ENCODE measurements at regions not wholly inside any gene's neighbourhood (a gene's known extent, or its start where the extent isn't known, plus 50 kb on each side); places are given as distances from the start of the nearest gene placed in this dataset.

DNA sequence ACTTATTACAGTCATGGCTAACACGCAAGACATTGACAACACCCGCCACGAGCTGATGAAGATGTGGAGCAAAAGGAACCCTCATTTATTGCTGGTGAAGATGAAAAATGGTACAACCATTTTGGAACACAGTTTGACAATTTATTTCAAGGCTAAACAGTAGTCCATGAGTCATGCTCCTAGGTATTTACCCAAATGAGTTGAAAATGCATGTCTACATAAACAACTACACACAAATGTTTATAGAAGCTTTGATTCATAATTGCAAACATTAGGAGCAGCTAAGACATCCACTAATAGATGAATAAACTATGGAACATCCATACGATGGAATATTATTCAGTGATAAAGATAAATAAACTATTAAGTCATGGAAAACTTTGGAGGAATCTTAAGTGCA lies 580.1 kb downstream of the RAPGEF2 start:
- no peak overlapping the region for H3K27ac ChIP-seq
- TF ChIP-seq ZFX (IDR thresholded peaks at IDR 0.05; ENCODE audit: borderline replicate concordance) = no peak
- TF ChIP-seq, protein P1, sequence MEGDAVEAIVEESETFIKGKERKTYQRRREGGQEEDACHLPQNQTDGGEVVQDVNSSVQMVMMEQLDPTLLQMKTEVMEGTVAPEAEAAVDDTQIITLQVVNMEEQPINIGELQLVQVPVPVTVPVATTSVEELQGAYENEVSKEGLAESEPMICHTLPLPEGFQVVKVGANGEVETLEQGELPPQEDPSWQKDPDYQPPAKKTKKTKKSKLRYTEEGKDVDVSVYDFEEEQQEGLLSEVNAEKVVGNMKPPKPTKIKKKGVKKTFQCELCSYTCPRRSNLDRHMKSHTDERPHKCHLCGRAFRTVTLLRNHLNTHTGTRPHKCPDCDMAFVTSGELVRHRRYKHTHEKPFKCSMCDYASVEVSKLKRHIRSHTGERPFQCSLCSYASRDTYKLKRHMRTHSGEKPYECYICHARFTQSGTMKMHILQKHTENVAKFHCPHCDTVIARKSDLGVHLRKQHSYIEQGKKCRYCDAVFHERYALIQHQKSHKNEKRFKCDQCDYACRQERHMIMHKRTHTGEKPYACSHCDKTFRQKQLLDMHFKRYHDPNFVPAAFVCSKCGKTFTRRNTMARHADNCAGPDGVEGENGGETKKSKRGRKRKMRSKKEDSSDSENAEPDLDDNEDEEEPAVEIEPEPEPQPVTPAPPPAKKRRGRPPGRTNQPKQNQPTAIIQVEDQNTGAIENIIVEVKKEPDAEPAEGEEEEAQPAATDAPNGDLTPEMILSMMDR (IDR thresholded peaks at IDR 0.05) = no peak

DNA sequence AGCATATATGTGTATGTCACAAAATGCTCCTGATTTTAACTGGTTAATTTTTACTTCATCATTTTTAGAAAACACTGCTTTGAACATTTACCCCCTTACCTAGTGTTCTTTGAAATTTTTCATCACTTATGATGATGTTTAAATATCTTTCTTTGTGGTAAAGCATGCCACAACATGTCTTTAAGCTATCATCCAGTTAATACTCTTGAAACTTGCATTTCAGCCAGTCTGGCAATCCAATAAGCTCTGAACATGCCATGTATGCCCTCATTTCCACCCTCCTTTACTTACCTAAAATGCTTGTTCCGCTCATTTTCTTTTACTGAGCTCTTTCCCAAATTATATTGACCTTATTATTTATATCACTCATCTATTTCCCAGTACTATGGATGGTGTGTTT lies 581.2 kb downstream of the RAPGEF2 start:
- no peak for TF ChIP-seq ZFX (IDR thresholded peaks at IDR 0.05; ENCODE audit: borderline replicate concordance)
- TF ChIP-seq, protein P1 (IDR thresholded peaks at IDR 0.05) = no peak
- H3K27ac ChIP-seq = peak overlapping the region; percentile 21; the same call in 1 of the 2 replicates

DNA sequence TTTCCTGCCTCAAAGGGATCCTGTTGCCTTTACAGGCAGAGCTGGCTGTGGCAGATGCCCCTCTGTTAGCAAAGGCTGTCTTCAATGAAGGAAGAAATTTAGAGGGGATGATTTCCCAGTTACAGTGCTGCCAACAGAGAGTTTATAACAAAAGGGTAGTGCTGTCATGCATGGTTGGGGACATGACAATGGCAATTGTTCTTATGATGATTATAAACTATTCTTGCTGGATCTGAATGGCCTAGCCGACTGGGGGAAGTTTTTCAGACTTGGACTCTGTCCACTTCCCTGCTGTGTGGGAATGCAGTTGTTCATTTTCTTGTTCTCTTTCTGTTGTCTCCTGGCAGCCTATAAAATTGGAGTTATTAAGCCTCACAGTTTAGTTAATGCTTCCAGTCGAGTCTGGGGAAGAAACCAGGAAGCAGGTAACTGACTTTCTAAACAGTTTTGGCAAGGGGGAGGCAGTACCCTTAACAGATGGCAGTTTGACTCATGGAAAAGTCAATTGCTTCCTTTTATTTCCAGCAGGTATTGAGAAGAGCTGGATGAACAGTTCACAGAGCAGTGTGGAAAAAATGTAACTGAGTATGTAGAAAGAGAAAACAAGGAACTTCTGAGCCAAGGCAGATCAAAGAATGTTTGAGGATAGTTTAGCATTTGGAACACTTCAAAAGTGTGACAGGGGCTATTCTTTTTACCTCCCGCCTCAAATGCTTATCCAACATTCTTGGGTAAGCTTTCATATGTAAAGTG lies 582.6 kb downstream of the RAPGEF2 start:
- no peak for TF ChIP-seq ZFX (IDR thresholded peaks at IDR 0.05; ENCODE audit: borderline replicate concordance)
- TF ChIP-seq, protein P1 (IDR thresholded peaks at IDR 0.05) = no peak
- H3K27ac ChIP-seq = peak overlapping the region; percentile 21; the same call in 1 of the 2 replicates

DNA sequence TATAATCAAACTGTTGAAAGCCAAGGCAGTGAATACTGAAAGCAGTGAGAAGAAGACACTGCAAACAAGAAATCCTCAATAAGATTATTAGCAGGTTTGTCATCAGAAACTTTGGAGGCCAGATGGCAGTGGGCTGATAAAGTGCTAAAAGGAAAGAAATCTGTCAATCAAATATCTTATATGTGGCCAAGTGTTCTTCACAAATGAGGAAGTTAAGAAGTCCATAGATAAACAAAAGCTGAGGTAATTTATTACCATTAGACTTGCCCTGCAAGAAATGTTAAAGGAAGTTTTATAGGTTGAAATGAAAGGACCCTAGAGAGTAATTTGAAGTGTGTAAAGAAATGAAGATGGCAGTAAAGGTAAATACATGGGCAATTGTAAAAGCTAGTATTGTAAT lies 586.6 kb downstream of the RAPGEF2 start:
- TF ChIP-seq, protein P1 (IDR thresholded peaks at IDR 0.05) = no peak
- no peak for TF ChIP-seq ZFX (IDR thresholded peaks at IDR 0.05; ENCODE audit: borderline replicate concordance)
- no peak overlapping the region for H3K27ac ChIP-seq

DNA sequence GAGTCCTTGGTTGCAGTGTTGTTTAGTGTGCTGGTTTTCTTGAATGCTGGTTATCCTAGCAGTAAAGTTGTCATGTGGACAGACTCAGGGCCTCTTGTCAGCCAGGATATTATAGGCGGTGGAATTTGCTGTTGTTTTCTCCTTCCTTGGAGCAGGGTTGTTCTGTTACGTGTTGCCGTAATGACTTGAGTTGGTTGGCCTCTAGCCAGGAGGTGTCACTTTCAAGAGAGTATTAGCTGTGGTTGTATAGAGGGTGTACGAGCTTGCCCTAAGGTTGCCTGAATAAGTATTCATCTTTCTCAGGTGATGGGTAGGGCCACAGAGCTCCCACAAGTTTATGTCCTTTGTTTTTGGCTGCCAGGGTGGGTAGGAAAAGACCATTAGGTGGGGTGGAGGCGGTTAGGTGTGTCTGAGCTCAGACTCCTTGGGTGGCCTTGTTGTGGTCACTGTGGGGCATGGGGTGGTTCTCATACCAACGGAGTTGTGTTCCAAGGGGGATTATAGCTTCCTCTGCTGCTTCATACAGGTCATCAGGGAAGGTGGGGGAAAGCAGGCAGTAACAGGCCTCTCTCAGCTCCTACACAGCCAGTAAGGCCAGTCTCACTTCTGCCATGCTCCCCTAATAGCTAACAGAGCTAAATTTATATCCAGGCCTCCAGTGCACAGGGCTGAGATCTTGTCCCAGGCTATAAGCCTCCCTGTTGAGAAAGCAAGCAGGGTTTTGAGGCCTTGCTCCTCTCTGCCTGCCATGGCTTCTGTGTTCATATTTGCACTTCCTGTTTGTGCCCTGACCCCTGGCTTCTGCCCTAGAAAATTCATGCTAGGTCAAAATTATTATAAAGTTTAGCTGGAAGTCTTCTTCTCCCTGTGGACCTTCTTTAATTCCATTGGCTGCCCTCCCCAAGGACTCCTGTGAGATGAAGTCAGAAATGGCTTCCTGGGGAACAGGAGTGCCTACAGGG lies 594.7 kb downstream of the RAPGEF2 start:
- H3K27ac ChIP-seq = no peak overlapping the region
- TF ChIP-seq ZFX (IDR thresholded peaks at IDR 0.05; ENCODE audit: borderline replicate concordance) = no peak

DNA sequence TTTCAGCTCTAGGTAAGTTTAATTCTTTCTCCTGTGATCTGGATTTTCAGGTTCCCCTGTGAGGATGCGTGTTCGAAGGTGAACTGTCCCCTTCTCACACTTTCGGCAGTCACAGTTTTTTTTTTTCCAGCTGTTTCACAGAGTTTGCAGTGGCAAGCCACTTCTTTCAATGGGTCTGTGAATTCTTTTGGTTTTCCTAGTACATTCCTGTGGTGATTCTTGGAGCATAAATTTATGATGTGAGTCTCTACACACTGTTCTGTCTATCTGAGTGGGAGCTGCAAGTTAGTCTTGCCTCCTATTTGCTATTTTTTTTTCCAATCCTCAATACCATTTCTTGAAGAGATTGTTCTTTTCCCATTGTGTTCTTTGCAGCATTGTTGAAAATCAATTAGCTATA lies 595.5 kb downstream of the RAPGEF2 start:
- H3K27ac ChIP-seq = no peak overlapping the region
- no peak for TF ChIP-seq ZFX (IDR thresholded peaks at IDR 0.05; ENCODE audit: borderline replicate concordance)
- TF ChIP-seq, protein P1 (IDR thresholded peaks at IDR 0.05) = no peak

DNA sequence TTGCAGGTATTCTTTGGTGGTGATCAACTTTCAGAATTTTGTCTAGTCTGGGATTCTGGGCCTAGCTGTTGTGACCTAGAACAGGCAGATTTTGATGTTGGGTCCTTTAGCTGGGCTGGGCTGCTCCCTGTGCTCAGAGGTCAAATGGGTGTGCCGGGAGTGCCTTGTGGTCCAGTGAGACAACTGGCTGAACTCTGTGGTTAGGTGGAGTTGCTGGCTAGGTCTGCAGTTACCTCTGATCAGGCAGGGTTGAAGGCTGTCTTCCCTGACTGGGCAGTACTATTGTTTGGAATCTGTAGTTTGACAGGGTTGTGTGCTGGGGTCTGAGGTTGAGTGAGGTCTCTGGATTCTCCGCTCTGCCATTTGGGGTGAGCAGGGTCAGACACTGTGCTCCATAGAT lies 599.3 kb downstream of the RAPGEF2 start:
- TF ChIP-seq ZFX (IDR thresholded peaks at IDR 0.05; ENCODE audit: borderline replicate concordance) = no peak
- TF ChIP-seq, protein P1 (IDR thresholded peaks at IDR 0.05) = no peak

More for the DNA sequence above, 599.3 kb downstream of the RAPGEF2 start:
- H3K27ac ChIP-seq = no peak overlapping the region

Measured in 22Rv1 (cell line).